H1 (cell line): ENCODE measurements at regions not wholly inside any gene's neighbourhood (a gene's known extent, or its start where the extent isn't known, plus 50 kb on each side); places are given as distances from the start of the nearest gene placed in this dataset.

ENCODE experiments used
- CHD7 ChIP-seq: fragments of 300-600 bp; sonication (generic); IDR thresholded peaks from 2 replicates; pipeline ENCODE4 v1.7.1; 2012; ENCODE audit warnings: low read length, moderate library complexity, mild to moderate bottlenecking, inconsistent platforms; ENCODE audit not compliant: insufficient replicate concordance
- CTBP2 ChIP-seq: IDR thresholded peaks from 2 replicates; pipeline ENCODE4 v1.7.0; 2011; ENCODE audit warnings: borderline replicate concordance, mild to moderate bottlenecking, moderate library complexity, mixed read lengths, low read length; ENCODE audit not compliant: insufficient read depth, insufficient read length
- KDM1A ChIP-seq: fragments of 200-600, 300-600 bp; sonication (generic); IDR thresholded peaks from 2 replicates; pipeline ENCODE4 v1.7.1; 2016; ENCODE audit warnings: mild to moderate bottlenecking, low read length, borderline replicate concordance
- POLR2AphosphoS5 ChIP-seq: IDR thresholded peaks from 2 replicates; pipeline ENCODE4 v1.6.1; 2011; ENCODE audit warnings: low read depth, low read length
- SAP30 ChIP-seq: fragments of 300-600 bp; sonication (generic); IDR thresholded peaks from 2 replicates; pipeline ENCODE4 v1.7.1; 2012; ENCODE audit warnings: low read length, moderate library complexity, mild to moderate bottlenecking, inconsistent platforms; ENCODE audit not compliant: insufficient read depth, insufficient replicate concordance

GRCh38 chr2:123770996-123771720 lies 253.9 kb upstream of the CNTNAP5 start (continued):
- TF ChIP-seq CHD7 (no peak), SAP30 (no peak), KDM1A (no peak), CTBP2 (no peak), POLR2AphosphoS5 (no peak)
